GM18520 (cell line): ENCODE measurements at regions not wholly inside any gene's neighbourhood (a gene's known extent, or its start where the extent isn't known, plus 50 kb on each side); places are given as distances from the start of the nearest gene placed in this dataset.

Source experiments
- ATAC-seq: cut with Tn5 transposase; IDR thresholded peaks from one replicate; pipeline ENCODE4 v1.9.1; 2021; ENCODE audit not compliant: unreplicated experiment

DNA sequence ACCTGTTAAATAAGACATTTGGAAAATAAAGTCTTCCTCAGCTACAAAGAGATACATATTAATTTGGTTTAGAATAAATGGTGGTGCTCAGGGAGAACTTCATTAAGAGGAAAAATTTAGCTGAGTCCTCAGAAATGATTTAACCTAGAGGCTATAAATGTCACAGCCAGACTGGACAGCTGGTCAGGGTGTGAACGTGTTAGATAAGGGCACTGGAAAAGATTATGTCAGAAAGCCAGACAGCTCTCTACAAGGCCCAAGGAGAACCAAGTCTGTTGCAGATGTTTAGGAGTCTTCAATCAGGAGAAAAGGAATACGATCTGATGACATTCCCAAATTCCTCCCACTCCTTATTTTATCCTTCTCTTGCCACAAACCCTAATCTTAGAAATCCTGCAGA is 265.2 kb downstream of the MAT2B start:
- no peak for ATAC-seq

DNA sequence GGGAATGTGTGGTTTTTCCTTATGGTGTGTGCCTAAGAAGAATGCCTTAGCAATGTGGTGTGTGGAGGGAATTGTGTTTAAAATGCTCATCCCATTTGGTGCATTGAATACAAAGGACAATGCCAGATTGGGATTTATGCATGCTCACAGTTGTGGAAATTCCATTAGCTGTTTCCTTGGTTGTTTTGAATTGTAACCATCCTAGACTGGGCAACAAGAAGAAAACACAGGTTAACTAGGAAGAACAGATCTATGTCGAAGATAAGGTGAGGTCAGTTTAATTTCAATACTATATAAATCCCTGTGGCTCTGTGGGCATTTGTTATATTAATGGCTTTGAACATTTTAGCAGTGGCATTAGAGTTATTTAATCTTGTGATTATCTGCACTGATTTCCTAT is 266.8 kb downstream of the MAT2B start:
- no peak for ATAC-seq

GRCh38 chr5:163772644-163773043 is 267.2 kb downstream of the MAT2B start:
- no peak for ATAC-seq

DNA sequence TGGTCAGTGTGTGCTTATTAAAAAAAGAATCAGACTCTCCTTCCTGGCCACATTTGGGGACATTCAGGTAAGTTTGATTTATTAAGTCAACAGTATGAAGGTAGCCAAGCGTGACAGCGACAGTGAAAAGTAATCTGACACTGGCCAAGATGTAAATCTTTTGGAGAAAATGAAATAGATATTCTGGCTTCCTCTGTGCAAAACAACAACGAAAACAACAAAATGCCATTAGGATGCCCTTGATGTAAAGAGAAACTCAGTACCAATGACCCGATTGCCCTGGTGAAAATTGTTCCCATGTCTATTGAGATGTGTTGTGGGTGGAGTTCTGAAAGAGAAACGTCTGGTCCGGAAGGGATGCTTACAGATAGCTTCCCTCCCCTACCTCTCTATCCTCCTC is 267.8 kb downstream of the MAT2B start:
- no peak for ATAC-seq

DNA sequence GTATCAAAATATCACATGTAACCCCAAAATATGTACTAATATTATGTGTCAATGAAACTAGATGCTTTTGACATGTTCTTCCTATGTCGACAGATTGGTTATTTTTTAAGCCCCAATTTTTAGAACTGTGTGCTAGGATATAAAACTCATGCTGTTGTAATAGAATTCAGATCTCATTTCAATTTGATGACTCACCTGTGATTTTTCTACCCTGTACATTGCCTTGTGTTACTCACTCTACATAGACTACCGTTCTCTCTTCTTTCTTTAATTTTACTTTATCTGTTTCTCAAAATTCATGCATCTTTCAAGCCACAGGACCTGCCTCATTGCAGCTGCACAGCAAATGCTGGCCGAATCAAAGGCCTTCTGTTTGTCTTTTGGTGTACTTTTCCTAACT is 284.5 kb downstream of the MAT2B start:
- no peak for ATAC-seq

- ATAC-seq = no peak
Measured at GRCh38 chr5:163790497-163790896, 285.1 kb downstream of the MAT2B start.

DNA sequence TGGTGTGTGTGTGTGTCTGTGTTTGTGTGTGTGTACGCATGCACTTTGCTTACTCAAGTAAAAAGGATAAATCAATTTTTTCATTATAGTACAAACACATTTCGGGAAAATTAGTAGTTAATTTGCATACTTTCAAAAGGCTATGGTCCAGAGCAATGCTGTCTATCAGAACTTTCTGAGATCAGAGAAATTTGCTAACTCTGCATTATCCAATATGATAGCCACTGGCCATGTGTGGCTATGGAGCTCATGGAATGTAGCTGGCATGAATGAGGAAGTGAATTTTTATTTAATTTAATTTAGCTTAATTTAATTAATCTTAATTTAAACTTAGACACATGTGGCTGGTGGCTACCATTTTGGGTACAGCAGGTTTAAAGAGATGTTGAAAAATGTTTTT is 289.6 kb downstream of the MAT2B start:
- no peak for ATAC-seq

- no peak for ATAC-seq
Measured at GRCh38 chr5:163807781-163808180, 302.4 kb downstream of the MAT2B start.

GRCh38 chr5:163809473-163809872 is 304.1 kb downstream of the MAT2B start:
- no peak for ATAC-seq

DNA sequence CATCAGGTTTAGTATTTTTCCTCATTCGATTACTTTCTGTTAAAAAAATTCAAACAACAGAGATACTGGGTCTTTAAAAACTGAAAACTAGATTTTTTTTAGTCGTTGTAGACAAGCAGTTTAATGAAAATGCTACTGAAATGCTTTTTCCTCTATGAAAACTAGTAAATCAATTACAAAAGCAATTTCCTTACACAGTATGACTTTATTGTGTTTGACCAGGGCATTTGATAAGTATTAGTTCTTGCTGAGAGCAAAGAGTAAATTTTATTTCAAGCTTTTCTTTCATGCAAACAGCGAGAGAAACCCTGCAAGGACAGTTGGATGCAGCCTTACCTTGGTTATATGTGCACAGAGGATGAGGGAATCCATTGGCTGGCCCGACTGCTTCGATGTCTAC is 308.5 kb downstream of the MAT2B start:
- no peak for ATAC-seq

DNA sequence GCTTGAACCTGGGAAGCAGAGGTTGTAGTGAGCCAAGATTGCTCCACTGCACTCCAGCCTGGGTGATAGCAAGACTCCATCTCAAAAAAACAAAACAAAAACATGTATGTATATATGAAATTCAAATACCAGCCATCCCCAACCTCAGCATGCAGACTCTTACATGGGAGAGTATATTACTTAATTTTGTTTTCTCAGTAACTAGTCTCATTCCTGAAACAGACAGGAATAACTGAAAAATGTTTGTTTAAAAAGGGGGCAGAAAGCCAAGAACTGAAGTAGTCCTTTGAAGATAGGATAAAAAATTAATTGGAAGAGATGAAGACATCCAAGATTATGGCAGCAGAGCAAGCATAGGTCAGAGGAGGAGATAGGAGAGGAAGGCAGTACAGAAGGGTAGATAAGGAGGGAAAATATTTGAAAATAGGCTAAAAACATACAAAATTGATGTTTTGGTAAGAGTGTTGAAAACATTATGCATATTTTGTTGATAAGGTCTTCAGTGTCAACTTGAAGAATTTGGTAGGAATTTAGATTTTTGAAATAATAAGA is 309.9 kb downstream of the MAT2B start:
- no peak for ATAC-seq

DNA sequence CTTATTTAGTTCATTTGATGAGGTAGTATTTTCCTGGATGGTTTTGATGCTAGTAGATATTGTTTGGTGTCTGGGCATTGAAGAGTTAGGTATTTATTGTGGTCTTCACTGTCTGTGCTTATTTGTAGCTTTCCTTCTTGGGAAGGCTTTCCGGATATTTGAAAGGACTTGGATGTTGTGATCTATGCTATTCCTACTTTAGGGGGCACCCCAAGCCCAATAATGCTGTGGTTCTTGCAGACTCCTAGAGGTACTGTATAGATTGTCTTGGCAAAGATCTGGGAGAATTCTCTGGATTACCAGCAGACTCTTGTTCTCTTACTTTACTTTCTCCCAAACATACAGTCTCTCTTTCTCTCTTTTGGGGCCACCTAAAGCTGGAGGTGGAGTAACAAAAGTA is 315.7 kb downstream of the MAT2B start:
- no peak for ATAC-seq

DNA sequence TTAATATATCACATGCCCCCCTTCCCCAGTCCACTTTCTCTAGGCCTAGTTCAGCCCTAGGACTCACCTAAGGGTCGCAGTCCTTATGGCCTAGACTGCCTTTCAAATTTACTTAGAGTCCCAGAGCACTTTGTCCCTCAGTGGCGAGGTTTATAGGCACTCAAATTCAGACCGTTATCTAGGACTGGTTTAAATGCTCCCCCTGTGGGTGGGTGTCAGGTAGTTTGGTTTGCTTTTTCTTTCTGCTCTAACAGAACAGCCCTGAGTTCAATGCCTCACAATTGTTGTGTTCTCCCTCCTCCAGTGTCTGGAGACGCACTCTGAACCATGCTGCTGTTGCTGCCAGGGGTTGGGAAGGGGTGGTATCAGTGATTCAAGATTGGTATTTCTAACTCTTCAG is 317.1 kb downstream of the MAT2B start:
- ATAC-seq = no peak

DNA sequence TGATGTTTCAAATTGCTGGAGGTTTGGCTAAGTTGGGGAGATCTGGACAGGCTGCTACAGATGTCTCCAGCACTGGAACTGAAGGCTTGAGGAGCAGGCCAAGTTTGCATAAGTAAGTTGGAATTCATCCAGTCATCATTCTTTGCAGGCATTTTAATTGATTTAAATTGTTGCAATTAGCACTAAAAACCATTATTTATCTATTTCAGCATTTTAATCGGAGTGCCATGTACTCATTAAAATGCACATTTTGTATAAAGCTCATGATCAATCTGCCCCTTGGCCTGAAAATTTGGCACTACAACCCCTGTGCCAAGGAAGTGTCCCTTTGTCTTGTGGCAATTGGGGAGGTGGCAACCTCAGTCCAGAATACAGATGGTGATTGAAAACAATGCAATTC is 320.2 kb downstream of the MAT2B start:
- no peak for ATAC-seq

- no peak for ATAC-seq
Measured at GRCh38 chr5:163826201-163826600, 320.8 kb downstream of the MAT2B start.

DNA sequence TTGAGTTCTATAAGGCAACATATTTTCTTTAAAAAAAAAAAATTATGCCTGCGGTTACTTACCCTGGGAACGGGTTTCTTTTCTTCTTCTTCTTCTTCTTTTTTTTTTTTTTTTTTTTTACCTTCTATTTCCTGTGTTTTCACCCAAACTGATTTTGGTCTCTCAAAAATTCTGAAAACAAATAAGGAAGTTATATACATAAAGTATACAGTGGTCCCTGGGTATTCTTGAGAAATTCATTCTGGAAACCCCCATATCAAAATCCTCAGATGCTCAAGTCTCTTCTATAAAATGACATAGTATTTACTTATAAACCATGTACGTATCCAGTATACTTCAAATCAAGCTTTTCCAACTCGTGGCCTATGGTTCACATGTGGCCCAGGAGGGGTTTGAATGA is 326.7 kb downstream of the MAT2B start:
- no peak for ATAC-seq

- no peak for ATAC-seq
Measured at GRCh38 chr5:163838738-163839137, 333.3 kb downstream of the MAT2B start.

DNA sequence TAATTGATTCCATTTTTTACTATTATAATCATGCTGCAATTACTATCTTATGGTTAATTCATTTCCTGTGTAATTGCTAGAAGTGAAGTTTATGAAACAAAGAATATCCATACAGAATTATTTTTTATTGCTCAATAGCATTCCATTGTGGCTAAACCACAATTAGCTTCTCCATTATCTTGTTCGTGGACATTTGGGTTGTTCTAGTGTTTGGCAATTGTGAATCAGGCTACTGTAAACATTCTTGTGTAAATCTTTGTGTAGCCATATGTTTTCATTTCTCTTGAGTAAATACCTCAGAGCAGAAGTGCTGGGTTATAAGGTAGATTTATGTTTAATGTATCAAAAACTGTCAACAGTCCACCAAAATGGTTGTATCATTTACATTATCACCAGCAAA is 341.1 kb downstream of the MAT2B start:
- ATAC-seq = no peak

GRCh38 chr5:163855754-163856153 is 350.3 kb downstream of the MAT2B start:
- no peak for ATAC-seq

GRCh38 chr5:163861670-163862069 is 356.3 kb downstream of the MAT2B start:
- no peak for ATAC-seq

DNA sequence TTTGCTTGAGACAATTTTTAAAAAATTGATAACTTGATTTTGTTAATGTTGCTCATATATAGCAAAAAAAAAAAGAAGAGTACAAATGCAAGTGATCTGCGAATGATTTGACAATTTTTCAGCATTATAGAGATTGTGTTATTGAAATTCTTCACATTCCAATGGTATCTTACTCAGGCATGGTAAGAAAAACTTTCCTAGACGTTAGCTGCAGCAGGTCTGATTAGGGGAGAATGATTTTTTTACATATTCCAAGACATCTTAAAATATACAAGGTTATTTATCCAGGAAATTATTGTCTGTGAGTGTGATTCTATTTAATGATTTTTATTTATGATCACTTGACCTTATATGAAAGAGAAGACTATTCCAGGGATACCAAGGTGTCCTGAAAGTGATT is 361.9 kb downstream of the MAT2B start:
- ATAC-seq = no peak

GRCh38 chr5:163867738-163868137 is 362.3 kb downstream of the MAT2B start:
- ATAC-seq = no peak

DNA sequence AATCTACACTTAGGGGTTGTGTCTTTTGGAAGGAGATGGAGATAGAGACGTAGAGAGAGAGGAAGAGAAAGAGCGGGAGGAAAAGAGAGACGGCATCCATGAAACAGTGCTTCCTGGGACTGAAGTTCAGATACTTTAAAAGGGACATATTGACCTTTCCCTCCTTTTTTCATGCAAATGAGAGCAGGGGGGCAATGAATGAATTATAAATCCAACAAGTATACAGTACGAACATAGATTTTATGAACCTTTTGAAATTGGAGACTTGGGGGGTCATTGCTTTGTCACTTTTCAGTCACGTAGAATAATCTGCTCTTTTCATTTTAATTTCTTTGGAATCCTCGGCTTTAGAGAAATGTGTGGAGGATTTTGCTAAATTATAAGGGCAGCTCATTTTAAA is 364.2 kb downstream of the MAT2B start:
- ATAC-seq = no peak

DNA sequence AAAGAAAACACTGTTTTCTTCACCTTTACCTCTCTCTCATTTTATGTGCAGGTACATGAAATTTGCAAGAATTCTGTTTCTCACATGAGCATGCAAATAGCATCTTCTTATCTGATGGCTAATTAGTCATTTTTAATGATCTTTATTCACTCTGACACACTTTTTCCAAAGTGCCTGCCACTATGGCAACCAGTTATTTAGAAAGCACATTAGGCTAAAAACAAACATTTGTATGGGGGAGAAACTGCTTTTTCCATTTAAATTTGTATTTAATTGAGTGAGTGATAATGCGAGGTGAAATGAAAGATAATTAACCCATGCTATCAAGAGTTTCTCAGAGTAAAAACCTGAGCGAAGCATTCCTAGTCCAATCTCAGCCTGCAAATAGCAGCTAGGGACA is 365.0 kb downstream of the MAT2B start:
- ATAC-seq = no peak
